HG03439 (cell line): ENCODE measurements at regions not wholly inside any gene's neighbourhood (a gene's known extent, or its start where the extent isn't known, plus 50 kb on each side); places are given as distances from the start of the nearest gene placed in this dataset.

Experiments
- ATAC-seq: cut with Tn5 transposase; IDR thresholded peaks from one replicate; pipeline ENCODE4 v1.9.1; 2021; ENCODE audit warnings: mild to moderate bottlenecking, moderate library complexity; ENCODE audit not compliant: unreplicated experiment

GRCh38 chr2:162974771-162975170 is 136.2 kb upstream of the KCNH7 start:
- no peak for ATAC-seq

- ATAC-seq: peak; percentile 56
Observed at GRCh38 chr2:162972383-162972782, 133.8 kb upstream of the KCNH7 start.

GRCh38 chr2:162968306-162968705 is 129.7 kb upstream of the KCNH7 start:
- ATAC-seq: no peak

- no peak for ATAC-seq
Observed at GRCh38 chr2:162967811-162968210, 129.2 kb upstream of the KCNH7 start.

GRCh38 chr2:162967147-162967546 is 128.6 kb upstream of the KCNH7 start:
- ATAC-seq: no peak

GRCh38 chr2:162965191-162965590 is 126.6 kb upstream of the KCNH7 start:
- ATAC-seq: no peak

GRCh38 chr2:162964513-162964912 is 125.9 kb upstream of the KCNH7 start:
- ATAC-seq: no peak

- no peak for ATAC-seq
Observed at GRCh38 chr2:162963156-162963555, 124.6 kb upstream of the KCNH7 start.

GRCh38 chr2:162945785-162946184 is 107.2 kb upstream of the KCNH7 start:
- no peak for ATAC-seq

GRCh38 chr2:162938387-162938786 is 99.8 kb upstream of the KCNH7 start:
- ATAC-seq: no peak

- no peak for ATAC-seq
Observed at GRCh38 chr2:162934191-162934590, 95.6 kb upstream of the KCNH7 start.

GRCh38 chr2:162932416-162932815 is 93.8 kb upstream of the KCNH7 start:
- no peak for ATAC-seq

- no peak for ATAC-seq
Observed at GRCh38 chr2:162929571-162929970, 91.0 kb upstream of the KCNH7 start.

GRCh38 chr2:162928356-162928755 is 89.8 kb upstream of the KCNH7 start:
- no peak for ATAC-seq

GRCh38 chr2:162926907-162927306 is 88.3 kb upstream of the KCNH7 start:
- ATAC-seq: no peak

- no peak for ATAC-seq
Observed at GRCh38 chr2:162926501-162926900, 87.9 kb upstream of the KCNH7 start.

GRCh38 chr2:162925595-162925994 is 87.0 kb upstream of the KCNH7 start:
- no peak for ATAC-seq

- ATAC-seq: no peak
Observed at GRCh38 chr2:162919111-162919510, 80.5 kb upstream of the KCNH7 start.

- no peak for ATAC-seq
Observed at GRCh38 chr2:162917626-162918025, 79.1 kb upstream of the KCNH7 start.

GRCh38 chr2:162916286-162916801 is 77.8 kb upstream of the KCNH7 start:
- no peak for ATAC-seq

GRCh38 chr2:162915858-162916257 is 77.3 kb upstream of the KCNH7 start:
- ATAC-seq: no peak

GRCh38 chr2:162914161-162914560 is 75.6 kb upstream of the KCNH7 start:
- ATAC-seq: no peak

GRCh38 chr2:162912787-162913186 is 74.2 kb upstream of the KCNH7 start:
- no peak for ATAC-seq

- ATAC-seq: no peak
Observed at GRCh38 chr2:162908567-162908966, 70.0 kb upstream of the KCNH7 start.
